ENCODE measurements at regions not wholly inside any gene's neighbourhood (a gene's known extent, or its start where the extent isn't known, plus 50 kb on each side); places are given as distances from the start of the nearest gene placed in this dataset.

- Histone ChIP-seq H3K9me2 (ENCODE audit: low read depth, low read length) (no peaks in the 10 kb centered on the region), H3K27ac (ENCODE audit: low read depth, low read length, poor library complexity, severe bottlenecking) (no peak overlapping the region), H3K27me3 (ENCODE audit: insufficient read depth, low read length) (no peaks in the 10 kb centered on the region), H3F3A (ENCODE audit: insufficient read depth, low read length) (no peaks in the 10 kb centered on the region), H2AFZ (ENCODE audit: low read length) (no peak overlapping the region), H4K20me1 (ENCODE audit: insufficient read depth, low read length) (no peaks in the 10 kb centered on the region), H3K4me1 (ENCODE audit: insufficient read depth, low read length, severe bottlenecking) (no peaks in the 10 kb centered on the region), H3K79me2 (ENCODE audit: insufficient read depth, low read length) (no peaks in the 10 kb centered on the region), H3K4me3 (ENCODE audit: low read depth, low read length, poor library complexity, severe bottlenecking) (no peak overlapping the region), H3K4me2 (ENCODE audit: low read length) (no peak overlapping the region), H3K36me3 (ENCODE audit: insufficient read depth, low read length) (no peaks in the 10 kb centered on the region), H3K9me3 (ENCODE audit: low read length) (no peaks in the 10 kb centered on the region), H3K9ac (ENCODE audit: low read length) (no peak overlapping the region)
- TF ChIP-seq EZH2 (IDR thresholded peaks at IDR 0.05; ENCODE audit: borderline replicate concordance, low read length): no peak
- TF ChIP-seq CTCF (IDR thresholded peaks at IDR 0.05; ENCODE audit: low read length): no peak
These were observed 487.1 kb upstream of the CNTN3 start for GRCh38 chr3:75101329-75102147.

DNA sequence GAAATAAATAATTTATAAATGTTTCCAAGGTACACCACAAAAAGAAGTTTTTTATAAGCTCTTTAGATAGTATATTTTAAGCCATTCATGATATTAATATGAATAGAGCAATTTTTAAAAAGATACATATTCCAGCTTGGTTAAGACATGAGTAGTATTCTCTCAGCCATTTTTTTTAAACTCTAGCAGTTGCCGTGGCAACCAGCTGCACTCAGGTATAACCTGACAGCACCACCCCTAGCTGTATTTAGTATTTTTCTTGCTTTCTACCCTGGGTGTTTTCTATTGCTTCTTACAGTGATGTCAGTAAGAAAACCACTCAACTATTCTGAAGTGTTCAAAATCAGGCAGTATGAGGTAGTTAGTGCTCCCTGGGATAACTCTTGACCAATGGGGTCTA, 496.3 kb upstream of the CNTN3 start:
- Histone ChIP-seq H3K27me3 (ENCODE audit: insufficient read depth, low read length) (no peaks in the 10 kb centered on the region), H3K79me2 (ENCODE audit: insufficient read depth, low read length) (no peaks in the 10 kb centered on the region), H4K20me1 (ENCODE audit: insufficient read depth, low read length) (no peaks in the 10 kb centered on the region), H3K4me2 (ENCODE audit: low read length) (no peak overlapping the region), H3K4me3 (ENCODE audit: low read depth, low read length, poor library complexity, severe bottlenecking) (no peak overlapping the region), H3K4me1 (ENCODE audit: insufficient read depth, low read length, severe bottlenecking) (no peaks in the 10 kb centered on the region), H3K36me3 (ENCODE audit: insufficient read depth, low read length) (no peaks in the 10 kb centered on the region), H3F3A (ENCODE audit: insufficient read depth, low read length) (no peaks in the 10 kb centered on the region), H2AFZ (ENCODE audit: low read length) (no peak overlapping the region), H3K9me2 (ENCODE audit: low read depth, low read length) (no peaks in the 10 kb centered on the region), H3K27ac (ENCODE audit: low read depth, low read length, poor library complexity, severe bottlenecking) (no peak overlapping the region), H3K9ac (ENCODE audit: low read length) (no peak overlapping the region), H3K9me3 (ENCODE audit: low read length) (no peaks in the 10 kb centered on the region)
- TF ChIP-seq EZH2 (IDR thresholded peaks at IDR 0.05; ENCODE audit: borderline replicate concordance, low read length) (no peak), CTCF (IDR thresholded peaks at IDR 0.05; ENCODE audit: low read length) (no peak)

DNA sequence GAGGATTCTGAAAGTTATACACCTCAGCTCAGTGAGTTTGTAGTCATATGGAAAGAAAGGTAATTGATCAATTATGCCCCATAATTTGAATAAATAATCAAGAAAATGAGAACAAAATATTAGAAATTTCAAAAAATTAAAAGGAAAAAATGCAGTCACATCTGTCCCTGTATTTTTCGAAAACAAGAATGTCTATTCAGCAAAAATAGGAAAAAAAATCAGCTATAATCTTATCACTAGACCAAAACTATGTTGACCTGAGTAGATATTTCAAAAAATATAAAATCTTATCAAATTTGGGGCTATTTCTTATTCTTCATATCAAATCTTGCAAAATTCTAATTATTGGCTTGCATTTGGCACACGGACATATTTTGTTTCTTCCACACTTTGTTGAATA, 501.2 kb upstream of the CNTN3 start:
- Histone ChIP-seq H3K9ac (ENCODE audit: low read length) (no peak overlapping the region), H2AFZ (ENCODE audit: low read length) (no peak overlapping the region), H3K9me3 (ENCODE audit: low read length) (no peaks in the 10 kb centered on the region), H3K4me1 (ENCODE audit: insufficient read depth, low read length, severe bottlenecking) (no peaks in the 10 kb centered on the region), H3K4me3 (ENCODE audit: low read depth, low read length, poor library complexity, severe bottlenecking) (no peak overlapping the region), H3K27me3 (ENCODE audit: insufficient read depth, low read length) (no peaks in the 10 kb centered on the region), H3K4me2 (ENCODE audit: low read length) (no peak overlapping the region), H3F3A (ENCODE audit: insufficient read depth, low read length) (no peaks in the 10 kb centered on the region), H3K79me2 (ENCODE audit: insufficient read depth, low read length) (no peaks in the 10 kb centered on the region), H3K36me3 (ENCODE audit: insufficient read depth, low read length) (no peaks in the 10 kb centered on the region), H3K9me2 (ENCODE audit: low read depth, low read length) (no peaks in the 10 kb centered on the region), H3K27ac (ENCODE audit: low read depth, low read length, poor library complexity, severe bottlenecking) (no peak overlapping the region), H4K20me1 (ENCODE audit: insufficient read depth, low read length) (no peaks in the 10 kb centered on the region)
- TF ChIP-seq EZH2 (IDR thresholded peaks at IDR 0.05; ENCODE audit: borderline replicate concordance, low read length) (no peak), CTCF (IDR thresholded peaks at IDR 0.05; ENCODE audit: low read length) (no peak)

Data from OCI-LY1 (cell line).